Fibroblast of upper back skin (primary cell): ENCODE measurements at regions not wholly inside any gene's neighbourhood (a gene's known extent, or its start where the extent isn't known, plus 50 kb on each side); places are given as distances from the start of the nearest gene placed in this dataset.
"Not testable (repeated sequence)": the region's sequence is repeated elsewhere in the genome, so short reads cannot be mapped to it uniquely, and the experiment has no call there.

Experiments
- DNase-seq: peaks from one replicate; pipeline ENCODE4 v3.0.0-alpha.2; 2013

DNA sequence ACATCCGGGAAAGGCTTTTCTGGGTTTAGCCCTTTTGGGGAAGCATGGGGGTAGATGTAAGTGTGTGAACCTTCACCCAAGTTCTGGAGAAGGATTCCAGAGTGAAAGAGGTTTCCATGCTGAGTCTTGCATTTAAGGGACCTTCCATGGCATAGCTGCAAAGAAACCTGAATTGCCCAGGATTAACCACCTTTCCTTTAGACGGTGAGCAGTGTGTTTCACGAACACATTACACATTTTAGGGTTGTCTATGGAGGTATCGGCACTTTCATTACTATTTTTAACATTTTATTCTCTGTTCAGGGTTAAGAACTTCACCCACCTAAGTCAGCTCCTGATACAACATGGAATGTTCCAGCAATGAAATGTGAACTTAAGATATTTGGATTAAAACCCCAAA lies 250.2 kb upstream of the PLGLB2 start:
- not testable (repeated sequence) for DNase-seq

DNA sequence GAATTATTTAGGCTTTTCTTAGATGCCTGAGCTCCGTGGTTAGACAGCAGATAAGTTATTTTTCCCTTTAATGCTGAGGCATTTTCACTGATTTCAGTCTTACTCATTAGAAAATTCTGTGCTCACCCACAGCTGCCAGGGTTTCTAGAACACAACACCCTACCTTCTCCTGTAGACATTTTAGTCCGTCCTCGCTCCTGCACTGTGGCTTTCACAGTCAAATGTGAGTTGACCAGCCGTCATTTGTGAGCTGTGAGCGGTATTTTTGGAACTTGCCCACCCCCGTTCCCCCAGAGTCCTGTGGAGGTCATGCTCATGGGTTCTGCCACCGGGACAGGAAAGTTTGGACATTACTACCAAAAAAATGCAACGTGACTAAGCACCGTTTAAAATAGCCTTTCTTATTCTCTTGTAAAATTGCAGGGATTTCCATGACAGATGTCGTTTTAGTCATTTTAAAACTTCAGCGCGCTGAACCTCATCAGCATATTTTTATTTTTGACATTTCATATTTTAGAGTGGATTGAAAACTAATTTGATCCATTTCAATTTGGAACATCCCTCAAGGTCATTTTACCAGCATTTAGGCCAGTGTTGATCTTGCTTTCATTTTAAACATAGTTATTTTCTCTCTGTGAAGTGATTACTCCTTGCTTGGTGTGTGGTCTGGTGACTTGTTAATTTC lies 249.6 kb upstream of the PLGLB2 start:
- not testable (repeated sequence) for DNase-seq

DNA sequence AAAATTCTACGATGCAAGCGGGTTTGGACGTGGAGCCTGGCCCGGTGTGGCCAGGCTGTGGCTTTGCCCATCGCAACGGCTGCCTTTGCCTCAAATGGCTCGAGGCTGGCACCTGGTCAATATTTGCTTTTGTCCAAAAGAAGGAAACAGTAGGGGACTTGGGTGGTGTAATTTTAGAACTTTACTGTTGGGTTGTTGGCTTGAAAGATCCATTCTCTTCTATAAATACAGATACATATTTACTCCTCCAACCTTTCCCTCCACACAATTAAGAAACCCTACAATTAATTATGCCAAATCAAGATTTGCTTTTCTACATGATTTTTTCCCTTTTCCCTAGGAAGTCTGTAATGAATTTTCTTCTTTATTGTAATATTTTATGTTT lies 249.0 kb upstream of the PLGLB2 start:
- DNase-seq, result not testable (repeated sequence)

DNA sequence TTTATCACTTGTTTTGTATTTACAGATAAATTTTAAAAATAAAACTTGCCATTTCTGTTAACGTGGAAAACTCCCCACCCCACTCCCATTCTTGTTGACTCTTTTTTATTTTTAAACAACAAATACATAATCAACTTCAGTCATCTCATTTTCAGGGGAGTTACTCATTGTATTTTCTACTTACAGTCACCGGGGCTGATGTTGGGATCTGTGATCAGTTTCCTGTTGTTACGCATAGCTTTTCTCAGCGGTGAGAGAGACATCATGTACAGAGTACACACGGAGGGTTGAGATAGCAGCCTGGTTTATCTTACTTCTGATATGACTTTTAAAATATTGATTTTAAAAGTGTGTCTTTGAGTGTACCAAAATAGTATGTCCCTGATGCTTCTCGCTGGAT lies 248.0 kb upstream of the PLGLB2 start:
- not testable (repeated sequence) for DNase-seq

DNA sequence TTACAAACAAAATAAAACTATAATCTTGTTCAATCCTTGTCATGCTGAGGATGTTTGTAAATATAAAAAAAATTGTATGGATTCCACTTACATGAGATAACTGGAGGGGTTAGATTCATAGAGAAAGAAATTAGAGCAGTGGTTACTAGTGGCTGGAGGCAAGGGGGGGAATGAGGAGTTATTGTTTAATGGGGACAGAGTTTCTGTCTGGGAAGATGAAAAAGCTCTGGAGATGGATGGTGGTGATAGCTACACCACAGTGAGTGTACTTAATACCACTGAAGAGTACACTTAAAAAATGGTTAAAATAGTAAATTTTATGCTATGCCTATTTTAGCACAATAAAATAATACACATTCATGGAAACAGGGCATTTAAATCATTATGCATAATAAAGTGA lies 247.5 kb upstream of the PLGLB2 start:
- not testable (repeated sequence) for DNase-seq

DNA sequence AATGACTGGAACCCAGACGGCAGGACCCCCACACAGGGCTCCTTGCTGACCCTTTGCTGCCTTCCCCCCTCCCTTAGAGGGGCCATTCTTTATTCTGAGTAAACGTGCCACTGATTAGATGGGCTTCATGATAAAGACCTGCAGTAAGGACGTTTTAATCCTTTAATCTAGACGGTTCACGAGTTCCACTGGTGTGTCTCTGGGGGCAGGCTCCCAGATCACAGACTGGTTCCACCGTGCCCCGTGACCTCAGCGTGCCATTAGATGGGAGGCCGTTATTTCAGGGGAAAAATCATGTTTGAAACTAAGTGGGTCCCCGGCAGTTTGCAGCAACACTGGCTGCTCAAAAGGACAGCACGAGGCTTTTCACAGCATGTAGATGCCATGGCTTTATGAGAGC lies 246.9 kb upstream of the PLGLB2 start:
- DNase-seq, result not testable (repeated sequence)

DNA sequence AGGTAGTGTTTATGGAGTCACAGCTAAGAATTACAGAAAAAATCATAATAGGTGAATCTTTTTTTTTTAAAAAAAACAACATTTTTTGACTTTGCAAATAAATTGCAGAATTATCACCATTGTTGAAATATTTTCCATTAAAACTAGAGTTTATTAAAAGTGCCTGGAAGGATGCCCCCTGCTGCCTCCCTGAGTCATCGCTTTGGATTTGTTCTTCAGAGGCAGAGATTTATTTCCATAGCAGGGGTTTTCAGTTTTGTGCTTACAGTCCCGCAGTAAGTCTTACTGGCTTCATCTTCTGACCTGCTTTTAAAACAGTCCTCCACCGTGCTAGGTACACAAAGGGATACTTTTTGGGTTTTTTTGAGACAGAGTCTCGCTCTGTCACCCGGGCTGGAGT lies 244.9 kb upstream of the PLGLB2 start:
- not testable (repeated sequence) for DNase-seq

DNA sequence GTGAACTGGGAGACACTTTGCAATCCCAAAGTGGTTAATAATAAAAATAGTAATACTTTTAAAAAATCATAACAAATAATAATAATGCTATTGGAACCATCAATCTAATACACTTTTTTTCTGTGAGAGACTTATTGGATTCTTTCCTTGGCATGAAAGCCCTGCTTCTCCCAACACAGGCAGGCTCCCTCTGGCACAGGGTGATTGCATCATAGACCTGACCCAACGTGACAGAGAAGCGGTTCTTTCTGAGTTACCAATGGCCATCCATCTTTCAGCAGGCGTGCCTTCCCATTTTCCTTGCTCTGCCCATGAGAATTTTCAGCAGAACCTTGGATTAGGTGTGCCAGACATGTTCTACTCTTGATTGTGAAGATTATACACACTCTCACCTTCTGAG lies 242.6 kb upstream of the PLGLB2 start:
- DNase-seq, result not testable (repeated sequence)

DNA sequence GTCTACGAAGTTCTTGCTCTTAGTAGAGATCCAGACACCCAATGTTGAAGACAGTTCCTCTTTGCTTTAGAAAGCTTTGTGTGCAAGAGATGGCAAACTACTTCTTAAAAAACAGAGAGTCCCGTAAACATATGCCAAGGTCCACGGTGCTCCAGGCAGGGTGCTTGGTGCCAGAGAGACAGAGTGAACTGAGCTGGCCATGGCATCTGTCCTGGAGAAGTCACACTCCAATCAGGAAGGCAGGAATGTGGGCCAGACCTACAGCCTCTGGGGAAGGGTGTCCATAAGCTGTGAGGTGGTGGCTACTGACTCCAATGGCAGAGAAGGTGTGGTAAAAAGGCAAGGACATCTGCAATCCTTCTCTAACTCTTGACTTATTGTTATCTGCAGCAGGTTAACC lies 242.0 kb upstream of the PLGLB2 start:
- not testable (repeated sequence) for DNase-seq

DNA sequence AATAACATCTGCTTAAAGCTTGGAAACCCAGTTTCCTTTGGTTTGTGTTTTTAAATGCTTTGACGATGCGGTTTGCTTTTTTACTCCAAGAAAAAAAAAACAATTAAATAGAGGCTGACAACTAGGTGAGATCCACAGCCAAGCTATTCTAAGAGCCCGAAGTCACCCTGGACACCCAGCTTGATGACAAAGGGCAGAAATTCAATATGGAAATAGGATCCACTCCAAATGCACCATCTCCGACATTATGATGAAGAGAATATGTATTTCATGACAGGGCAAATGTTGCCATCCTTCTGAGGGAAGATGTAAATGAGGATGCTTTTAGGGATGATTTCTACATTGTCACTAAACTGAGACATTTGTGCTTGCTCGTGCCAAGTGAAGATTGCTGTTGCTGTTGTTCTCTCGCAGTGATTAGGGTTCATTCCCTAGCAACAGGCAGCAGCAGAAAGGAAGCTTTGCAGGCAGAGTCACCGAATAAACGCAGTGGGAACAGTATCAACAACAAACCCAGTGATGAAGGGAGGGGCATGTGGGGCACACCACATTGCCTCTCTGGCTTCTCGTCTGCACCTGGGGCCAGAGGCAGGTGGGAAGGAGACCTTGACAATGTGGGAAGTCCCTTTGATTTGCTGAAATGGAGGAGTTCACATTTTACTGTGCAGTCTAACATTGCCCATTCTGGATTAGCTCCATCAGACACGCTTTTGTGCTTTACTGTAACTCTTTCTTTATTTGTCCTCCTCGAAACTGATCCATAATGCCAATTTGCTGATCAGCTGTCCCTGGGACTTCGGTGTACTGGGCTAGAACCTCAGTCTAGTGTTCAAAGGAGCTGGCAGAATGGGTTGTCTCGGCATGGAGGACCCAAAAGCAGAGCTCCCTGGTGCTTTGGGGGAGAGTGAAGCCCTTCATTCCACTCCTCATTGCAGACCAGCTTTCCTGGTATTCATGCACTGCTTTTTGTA lies 240.2 kb upstream of the PLGLB2 start:
- DNase-seq, result not testable (repeated sequence)

DNA sequence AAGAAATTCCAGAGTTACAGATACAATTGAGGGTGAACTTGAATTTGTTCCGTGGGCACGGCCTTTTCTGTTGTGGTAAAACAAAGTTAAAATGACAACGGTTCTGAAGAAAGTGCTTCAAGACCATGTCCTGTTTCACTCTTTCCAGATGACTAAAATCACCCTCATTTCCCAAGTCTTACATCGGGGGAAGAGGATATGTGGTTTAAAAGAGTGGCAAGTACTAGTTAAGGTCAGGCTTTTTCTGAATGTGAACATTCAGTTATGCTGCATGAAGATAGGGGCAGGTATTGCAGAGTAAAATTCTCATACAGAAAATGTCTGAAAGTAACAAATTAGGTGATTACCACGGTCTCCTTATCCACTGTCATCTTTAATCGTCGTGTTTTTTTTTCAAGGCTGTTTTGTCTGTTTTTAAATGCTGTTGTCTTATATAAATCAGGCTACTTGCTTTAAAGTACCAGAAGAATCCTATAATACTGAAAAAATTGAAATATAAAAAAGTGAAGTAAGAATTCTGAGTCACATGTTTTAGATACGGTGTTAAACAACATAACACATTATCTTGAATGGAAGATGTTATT lies 236.6 kb upstream of the PLGLB2 start:
- DNase-seq, result not testable (repeated sequence)

DNA sequence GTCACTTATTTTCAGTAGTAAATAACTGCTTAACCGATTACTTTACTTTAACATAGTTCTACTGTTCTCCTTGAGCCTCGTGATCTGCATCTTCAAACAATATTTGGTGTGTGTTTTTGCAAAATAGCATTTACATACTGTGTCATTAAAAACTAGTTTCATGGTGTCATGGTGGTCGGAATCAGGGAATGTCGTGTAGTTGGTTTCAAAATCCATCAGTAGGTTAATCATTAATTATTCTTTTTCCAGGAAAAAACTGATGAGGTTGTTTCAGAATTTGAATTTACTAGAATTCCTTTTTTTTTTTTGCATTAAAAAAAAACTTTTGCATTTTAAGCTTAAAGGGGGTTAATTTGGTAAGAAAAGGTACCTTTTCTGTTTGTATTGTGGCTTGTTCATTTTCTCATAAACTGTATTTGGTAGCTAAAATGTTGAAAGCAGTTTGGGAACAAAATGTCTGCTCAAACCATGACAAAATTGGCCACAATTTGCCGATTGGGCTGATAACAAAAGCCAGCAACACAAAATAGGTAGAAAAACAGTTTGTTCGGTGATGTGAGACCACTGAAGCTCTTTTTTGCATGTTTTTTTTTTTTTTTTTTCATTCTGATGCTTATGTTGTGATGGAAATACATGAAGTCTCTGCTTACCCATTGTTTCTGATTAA lies 234.9 kb upstream of the PLGLB2 start:
- DNase-seq, result not testable (repeated sequence)

DNA sequence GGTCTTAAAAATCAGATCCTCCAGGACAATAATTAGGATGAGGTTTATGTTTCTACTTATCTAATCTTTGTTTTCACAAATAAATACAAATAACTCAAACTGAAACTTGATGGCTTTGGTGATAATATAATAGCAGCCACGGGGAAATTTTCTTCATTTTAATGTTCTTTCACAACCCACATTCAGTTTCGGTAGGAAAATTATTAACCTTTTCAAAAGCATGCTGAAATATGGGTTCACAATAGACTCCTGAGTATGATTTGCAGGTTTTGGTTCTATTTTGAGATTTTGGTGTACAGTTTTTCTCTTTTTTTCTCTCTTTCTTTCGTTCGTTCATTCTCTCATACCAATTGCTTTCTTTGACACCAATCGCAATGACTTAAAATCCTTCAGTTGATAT lies 233.9 kb upstream of the PLGLB2 start:
- DNase-seq, result not testable (repeated sequence)

DNA sequence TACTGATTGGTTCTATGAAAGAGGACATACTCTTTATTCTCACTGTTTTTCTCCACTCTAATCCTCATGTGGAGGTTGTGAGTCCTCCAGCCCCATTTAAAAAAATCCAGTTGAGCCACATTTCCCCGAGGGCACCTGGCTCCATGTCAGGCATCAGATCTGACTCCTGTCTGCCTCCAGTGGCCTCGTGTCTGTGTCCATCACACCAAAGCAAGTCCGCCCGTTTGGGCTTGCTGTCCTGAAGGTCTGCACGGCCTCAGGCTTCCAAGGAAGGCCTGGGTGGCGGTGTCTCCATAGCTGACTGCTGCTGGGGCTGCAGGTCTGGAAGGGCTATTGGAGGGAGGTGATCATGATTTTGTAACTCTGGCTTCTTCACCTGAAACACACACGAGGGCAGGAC lies 233.4 kb upstream of the PLGLB2 start:
- DNase-seq, result not testable (repeated sequence)

DNA sequence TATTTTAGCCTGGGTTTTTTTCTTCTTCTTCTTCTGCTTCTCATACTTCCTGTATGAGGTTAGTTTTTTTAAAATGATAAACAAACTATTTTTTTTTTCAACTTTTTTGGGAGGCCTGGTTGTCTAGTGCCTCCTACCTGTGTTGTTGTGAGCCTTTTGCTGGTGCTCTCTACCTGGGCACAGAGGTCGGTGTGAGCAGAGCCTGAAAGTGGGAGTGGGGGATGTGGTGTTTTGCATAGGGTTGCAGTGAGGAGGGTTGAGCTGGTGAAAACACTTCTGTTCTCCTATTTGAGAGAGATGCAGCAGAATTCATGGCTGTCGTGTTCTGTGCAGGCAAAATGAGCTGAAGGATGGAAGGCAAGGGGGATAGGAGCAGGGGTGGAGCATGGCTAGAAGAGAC lies 232.7 kb upstream of the PLGLB2 start:
- not testable (repeated sequence) for DNase-seq

DNA sequence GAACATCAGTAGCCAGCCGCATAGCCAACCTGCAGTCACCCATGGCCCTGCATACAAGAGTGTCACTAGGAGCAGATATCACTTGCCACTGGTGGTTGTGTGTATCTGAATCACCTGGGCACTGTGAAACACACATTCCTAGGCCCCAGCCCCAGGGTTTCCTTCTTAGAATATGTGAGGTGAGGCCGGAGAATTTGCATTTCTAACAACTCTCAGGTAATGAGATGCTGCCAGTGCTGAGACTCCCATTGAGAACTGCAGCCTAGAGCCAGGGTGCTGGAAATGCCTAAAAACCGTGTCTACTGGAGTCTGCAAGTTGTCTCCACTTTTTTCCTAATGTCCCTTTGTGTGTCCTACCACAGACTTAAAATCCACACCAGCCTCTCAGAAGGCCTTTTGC lies 232.0 kb upstream of the PLGLB2 start:
- not testable (repeated sequence) for DNase-seq

DNA sequence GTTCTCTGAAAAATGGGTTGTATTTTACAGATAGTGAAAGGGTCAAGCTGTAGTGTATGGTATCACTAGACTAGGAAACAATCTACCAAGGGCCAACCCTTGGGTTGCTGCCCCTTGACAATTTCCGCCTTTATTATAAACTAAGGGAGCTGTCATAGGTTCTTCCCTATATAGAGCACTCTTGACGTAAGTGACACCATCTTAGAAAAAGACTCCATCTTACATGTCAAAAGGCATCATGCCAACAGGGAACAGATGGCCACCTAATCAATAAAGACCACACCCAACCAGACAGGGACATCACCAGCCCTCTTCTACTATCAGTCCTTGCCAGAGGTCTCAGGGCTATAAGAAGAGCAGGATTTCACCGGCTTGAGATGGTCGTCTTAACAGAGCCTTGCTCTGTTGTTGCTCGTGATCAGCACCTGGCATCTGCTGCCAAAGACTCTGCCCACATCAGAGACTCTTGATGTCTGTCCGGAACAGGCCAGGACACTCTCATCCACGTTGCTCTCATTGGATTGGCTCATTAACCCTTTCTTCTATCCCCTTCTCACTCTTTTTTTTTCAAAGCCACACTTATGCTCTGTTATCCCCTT lies 231.4 kb upstream of the PLGLB2 start:
- DNase-seq, result not testable (repeated sequence)

DNA sequence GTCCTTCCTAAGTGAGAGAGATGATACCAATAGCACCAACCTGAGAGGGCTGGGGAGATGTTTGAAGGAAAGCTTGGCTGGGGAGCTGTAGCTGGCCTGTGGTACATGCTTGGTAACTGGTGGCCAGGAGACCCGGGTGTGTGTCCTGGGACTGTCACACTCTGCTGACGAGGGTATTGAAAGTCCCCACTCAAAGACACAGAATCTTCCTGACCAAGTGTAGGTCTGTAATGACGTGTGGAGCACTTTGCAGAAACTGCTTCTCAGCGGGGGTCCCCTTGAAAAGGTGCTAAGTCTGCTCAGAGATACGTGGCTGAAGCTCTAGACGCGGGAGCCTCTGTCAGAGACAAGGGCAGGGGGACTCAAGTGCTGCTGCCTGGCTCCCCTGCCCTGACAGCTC lies 230.4 kb upstream of the PLGLB2 start:
- DNase-seq, result not testable (repeated sequence)

DNA sequence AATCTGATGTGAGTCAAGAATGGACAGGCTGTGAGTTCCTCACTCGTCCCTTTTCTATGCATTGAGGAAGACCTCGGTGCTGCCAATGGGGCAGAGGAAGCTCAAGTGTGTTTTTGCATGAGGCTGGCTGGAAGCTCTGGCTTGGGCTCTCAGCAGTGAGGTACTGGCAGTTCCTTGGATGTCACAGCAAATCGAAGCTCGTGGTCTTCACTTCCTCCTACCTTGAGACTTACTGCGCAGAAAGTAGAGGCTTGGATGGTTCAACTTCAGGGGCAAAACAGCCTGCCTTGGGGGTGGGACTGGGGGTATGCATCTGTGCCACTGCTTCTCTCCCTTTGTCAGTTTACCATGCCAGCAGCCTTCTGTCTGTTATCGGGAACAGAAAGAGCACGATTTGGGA lies 229.8 kb upstream of the PLGLB2 start:
- not testable (repeated sequence) for DNase-seq

DNA sequence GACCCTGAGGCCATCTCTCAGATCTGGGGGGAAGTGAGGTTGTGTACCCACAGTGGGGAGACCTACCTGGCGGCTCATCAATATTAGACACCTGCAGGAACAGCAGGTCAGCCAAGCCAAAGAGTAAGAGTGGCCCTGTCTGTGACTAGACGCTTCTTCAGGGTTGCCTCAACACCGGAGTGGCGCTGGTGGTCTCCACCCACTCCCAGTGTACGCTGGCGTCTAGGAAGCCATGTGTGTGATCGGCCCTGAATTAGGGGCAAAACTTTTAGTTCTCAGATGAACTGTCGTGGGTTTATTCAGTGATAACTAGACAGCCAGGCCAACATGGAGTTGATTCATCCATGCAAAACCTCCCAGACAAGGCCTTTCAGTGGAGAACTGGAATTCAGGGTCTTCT lies 229.3 kb upstream of the PLGLB2 start:
- not testable (repeated sequence) for DNase-seq

DNA sequence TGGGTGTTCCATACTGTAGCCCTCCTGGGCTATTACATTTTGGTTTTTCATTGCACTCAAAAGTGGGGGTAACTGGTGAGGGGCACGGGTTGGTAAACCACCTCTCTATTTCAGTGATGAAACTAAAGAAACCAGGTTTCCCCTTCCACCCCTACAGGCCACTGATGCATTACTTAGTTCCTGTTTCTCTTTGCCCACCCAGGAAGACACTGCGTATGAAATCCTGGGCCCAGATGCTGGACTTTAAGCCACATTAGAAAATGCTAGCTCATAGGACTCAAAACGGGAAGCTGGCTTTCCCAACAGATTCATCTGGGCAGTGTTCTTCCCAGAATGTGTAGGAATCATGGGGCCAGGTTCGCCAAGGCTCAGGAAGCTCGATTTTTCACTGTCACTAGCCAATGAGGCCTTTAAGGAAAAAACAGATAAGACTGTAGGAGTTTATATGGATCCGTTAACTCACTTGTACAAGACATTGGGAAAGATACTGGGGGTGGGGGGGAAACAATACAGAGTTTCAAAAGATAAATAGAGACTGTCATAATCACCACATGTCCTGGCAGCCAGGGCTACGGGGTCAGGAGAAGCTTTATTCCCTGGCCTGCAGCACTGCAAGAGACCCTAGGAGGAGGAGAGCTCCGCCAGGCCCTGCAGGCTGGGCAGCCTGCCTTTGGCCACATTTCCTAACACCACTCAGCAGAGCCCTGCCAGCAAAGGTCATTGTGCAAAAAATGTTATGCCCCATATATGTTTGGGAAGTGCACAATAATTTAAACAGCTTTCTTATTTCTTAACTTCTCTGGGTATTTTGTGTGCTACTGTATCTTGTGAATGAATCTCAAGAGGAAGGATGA lies 228.5 kb upstream of the PLGLB2 start:
- DNase-seq, result not testable (repeated sequence)

DNA sequence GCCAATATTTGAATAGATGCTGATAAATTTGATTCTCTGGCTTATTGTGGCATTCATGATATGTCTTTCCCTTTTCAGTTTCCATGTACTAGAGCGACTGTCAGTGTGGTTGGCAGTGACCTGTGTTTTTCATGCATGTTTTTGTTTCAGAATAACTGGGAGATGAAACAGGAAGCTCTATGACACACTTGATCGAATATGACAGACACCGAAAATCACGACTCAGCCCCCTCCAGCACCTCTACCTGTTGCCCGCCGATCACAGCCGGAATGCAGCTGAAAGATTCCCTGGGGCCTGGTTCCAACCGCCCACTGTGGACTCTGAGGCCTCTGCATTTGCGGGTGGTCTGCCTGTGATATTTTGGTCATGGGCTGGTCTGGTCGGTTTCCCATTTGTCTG lies 226.8 kb upstream of the PLGLB2 start:
- not testable (repeated sequence) for DNase-seq
